NCI-H1417 treated with DMSO at 0.1 percent for 48 hours (cell line): ENCODE measurements at regions not wholly inside any gene's neighbourhood (a gene's known extent, or its start where the extent isn't known, plus 50 kb on each side); places are given as distances from the start of the nearest gene placed in this dataset.
A peak's percentile ranks its signal among the peaks of the same experiment; 100 is the strongest.
"Not testable (repeated sequence)": the region's sequence is repeated elsewhere in the genome, so short reads cannot be mapped to it uniquely, and the experiment has no call there.

ENCODE experiments used
- DNase-seq: peaks from one replicate; lab custom pipeline; 2025; lab: John Stamatoyannopoulos, UW

DNA sequence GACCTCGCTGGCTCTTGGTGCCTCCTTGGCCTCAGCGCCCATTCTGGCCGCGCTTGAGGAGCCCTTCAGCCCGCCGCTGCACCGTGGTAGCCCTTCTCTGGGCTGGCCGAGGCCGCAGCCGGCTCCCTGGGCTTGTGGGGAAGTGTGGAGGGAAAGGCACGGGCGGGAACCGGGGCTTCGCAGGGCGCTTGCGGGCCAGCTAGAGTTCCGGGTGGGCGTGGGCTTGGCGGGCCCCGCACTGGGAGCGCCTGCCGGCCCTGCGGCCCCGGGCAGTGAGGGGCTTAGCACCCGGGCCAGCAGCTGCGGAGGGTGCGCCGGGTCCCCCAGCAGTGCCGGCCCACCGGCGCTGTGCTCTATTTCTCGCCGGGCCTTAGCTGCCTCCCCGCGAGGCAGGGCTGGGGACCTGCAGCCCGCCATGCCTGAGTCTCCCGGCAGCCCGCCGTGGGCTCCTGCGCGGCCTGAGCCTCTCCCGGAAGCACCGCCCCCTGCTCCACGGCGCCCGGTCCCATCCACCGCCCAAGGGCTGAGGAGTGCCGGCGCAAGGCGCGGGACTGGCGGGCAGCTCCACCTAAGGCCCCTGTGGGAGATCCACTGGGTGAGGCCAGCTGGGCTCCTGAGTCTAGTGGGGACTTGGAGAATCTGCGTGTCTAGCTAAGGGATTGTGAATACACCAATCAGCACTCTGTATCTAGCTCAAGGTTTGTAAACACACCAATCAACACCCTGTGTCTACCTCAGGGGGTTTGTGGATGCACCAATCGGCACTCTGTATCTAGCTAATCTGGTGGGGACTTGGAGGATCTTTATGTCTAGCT is 141.1 kb downstream of the SLCO4C1 start:
- not testable (repeated sequence) for DNase-seq

DNA sequence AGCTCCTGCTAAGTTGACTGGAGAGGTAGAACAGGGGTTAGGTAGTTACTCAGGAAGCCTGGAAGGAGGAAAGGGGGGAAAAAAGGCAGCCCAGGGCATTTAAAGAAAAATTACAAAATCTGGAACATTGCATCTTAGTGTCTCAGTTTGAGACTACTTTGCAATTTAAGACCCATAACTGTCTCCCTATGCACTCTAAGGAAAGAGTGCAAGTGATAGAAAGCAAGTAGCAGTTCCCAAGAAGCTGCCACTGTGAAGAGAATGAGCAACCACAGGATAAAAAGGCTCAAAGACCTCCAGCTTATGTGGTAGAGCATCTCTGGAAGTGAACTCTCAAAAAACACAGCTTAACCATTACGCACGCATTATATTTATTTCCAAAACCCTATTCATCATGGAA is 141.8 kb downstream of the SLCO4C1 start:
- no peak for DNase-seq

DNA sequence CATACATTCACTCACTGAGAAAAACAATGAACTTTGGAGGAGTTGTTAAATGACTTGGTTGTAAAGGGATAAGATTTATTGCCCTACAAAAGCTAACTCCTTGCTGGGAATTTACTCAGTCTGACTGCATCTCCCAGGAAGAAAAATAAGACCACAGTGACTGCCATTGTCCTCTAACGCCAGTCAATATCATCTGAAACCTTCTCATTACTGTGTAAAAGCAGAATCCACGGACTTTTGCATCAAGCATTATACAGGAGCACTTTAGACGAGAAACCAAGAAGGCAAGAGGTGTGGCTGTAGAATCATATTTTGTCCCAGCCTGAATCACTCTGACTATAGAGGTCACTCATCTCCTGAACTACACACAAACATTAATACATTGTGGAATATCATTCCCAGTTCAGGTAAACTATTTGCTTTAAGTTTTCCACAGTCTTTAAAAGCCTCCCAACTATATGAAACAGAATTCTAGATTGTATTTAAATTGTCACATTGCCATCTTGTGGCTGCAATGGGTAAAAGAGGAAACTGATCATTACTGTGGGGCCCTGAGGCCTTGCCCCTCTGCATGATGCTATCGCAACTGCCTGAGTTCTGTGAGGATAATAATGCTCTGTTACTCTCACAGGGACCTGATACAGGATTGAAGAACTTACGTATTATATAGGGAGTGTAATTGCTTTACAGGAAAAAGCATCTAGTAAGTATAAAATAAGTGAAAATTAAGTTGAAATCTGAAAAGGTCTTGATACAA is 142.9 kb downstream of the SLCO4C1 start:
- DNase-seq, result no peak

DNA sequence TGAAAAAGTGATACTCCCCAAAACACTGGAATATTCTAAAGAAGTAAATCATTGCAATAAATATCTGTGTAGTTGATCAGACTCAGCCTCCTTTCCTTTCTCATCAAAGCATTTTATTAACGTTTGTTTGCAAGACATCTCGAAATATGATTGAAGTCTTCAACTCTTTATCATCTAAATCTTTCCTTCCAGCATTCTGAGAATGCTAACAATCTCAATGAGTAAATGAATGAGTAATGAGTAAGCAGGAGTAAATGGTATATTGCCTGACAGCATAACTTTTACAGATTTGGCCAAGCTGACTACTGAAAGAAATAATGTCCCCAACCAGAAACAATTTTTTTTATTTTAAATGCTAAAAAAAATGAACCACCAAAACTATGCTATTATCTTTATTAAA is 157.1 kb downstream of the SLCO4C1 start:
- DNase-seq, result no peak

DNA sequence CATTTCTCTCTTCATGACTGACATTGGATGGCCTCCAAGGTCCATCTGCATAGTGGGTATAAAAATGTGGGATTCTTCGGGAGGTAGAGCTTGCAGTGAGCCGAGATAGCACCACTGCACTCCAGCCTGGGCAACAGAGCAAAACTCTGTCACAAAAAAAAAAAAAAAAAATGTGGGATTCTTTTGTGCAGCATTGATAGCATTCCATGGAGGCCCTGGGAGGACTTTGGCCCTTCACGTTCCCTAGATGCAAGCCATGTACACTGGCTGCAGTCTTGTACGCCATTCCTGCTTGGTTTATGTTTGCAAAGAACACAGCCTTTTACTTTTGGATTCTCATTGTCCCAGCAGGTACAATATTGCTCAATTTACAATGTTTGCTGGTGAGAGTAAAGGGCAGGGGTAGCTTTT is 157.8 kb downstream of the SLCO4C1 start:
- no peak for DNase-seq

DNA sequence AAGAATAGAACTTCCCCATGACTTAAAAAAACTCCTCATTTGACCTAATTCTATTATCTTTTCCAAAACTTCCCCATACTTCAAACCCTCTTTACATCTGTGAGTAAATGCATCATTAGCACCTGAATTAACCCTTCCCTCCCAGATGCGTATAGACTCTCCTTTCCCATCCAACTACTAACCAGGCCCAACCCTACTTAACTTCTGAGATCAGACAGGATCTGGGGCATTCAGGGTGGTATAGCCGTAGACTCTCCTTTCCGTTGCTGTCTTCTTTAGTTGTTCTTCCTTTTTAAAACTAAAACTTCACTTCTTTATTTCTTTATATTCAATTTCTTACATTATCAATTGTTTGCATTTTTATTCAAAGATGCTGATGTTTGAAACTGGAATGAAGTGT is 165.2 kb downstream of the SLCO4C1 start:
- DNase-seq, result no peak

DNA sequence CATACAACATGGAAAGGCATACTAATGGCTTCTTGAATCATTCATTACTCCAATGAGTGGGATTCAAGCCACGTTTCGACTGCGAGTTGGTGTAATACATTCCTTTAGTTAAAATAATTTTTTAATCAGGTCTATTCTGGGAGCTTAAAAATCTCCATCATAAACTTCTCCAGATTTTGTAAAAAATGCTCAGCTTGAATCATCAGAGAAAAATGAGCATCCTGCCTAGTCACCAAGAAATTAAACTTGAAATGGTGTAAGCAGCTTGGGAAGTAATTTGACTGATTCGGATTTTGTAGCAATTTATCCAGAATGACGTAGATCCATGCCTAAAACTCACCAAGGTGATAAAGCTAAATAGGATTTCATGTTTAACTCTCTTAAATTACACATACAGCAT is 165.7 kb downstream of the SLCO4C1 start:
- no peak for DNase-seq

DNA sequence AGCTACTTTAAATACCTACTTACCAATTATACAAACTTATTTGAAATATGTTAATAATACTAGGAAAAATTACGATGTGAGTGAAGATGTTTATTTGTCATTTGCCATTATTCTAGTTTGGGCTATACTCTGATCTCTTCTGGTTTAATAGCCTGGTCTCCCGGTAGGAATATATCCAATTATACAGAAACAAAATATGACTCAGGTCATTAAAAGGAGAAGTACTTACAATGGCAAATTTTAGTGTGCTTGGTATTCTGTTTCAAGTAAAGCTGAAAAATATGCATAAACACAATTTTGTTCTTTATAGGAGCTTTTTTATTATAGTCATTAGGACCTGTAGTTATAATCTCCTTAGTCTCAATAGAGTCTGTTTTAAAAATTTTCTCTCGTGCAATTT is 176.8 kb downstream of the SLCO4C1 start:
- DNase-seq, result no peak

DNA sequence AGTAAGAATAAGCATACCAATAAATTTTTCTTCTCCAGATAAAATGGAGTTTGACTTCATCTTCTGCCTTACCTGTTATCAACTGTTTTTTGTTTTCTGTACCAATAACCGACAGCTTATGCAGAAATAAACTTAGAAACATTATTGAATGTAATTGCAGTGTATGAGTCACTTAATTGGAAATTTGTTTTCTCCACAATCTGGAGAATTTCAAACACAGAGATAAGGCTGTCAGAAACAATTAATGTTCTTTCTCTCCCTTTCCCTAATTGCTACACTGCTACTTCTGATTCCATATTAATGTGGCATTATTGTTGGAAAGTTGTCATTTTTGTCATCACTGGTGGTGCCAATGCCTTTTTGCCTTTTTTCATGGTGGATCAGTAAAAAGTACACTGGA is 180.3 kb downstream of the SLCO4C1 start:
- DNase-seq, result no peak

DNA sequence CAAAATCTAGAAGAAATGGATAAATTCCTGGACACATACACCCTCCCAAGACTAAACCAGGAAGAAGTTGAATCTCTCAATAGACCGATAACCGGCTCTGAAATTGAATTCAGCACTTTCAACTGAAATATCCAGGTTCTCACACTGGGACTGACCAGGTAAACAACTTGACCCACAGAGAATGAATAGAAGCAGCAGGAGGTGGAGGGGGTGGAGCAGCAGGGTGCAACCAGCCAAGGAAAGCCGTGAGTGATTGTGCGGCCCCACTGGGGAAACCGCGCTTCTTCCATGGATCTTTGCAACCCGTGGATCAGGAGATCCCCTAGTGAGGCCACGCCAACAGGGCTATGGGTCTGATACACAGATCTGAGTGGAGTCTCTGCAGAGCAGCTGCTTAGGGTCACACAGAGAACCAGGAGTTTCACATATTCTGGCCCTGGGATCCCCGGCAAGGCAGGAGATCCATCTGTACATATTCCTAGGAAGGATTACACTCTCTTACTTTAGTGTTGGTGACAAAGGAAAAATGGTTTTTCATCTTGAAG is 181.5 kb downstream of the SLCO4C1 start:
- DNase-seq, result no peak

DNA sequence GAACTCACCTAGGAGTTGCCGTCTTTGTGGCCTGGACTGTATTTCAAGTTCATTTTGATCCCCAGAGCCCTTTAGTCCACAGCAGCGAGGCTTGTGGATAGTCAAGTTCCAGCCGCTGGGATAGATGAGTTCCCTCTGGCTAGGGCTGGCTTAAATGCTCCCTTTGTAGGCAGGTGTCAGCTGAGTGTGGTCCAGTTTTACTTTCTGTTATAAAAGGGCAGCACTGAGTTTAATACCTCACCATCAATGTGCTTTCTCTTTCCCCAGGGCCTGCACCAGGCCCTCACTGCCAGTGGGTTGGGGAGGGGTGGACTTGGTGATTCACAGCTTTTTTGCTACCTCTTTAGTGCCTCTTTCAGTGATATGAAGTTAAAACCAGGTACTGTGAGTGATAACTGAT is 188.2 kb downstream of the SLCO4C1 start:
- DNase-seq, result no peak

DNA sequence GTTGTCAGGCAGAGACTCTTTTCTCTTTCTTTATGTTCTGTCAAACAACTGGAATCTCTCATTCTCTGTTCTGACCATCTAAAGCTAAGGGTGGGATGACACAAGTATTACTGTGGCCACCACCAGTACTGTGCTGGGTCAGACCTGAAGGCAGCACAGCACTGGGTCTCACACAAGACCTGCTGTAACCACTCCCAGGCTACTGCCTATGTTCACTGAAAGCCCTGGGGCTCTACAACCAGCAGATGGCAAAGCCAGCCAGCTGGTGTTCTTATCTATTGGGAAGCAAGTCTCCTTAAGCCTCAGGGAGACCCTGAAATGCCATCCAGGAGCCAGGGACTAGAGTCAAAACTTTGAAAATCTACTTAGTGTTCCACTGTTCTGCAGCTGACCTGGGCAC is 189.5 kb downstream of the SLCO4C1 start:
- DNase-seq, result no peak

DNA sequence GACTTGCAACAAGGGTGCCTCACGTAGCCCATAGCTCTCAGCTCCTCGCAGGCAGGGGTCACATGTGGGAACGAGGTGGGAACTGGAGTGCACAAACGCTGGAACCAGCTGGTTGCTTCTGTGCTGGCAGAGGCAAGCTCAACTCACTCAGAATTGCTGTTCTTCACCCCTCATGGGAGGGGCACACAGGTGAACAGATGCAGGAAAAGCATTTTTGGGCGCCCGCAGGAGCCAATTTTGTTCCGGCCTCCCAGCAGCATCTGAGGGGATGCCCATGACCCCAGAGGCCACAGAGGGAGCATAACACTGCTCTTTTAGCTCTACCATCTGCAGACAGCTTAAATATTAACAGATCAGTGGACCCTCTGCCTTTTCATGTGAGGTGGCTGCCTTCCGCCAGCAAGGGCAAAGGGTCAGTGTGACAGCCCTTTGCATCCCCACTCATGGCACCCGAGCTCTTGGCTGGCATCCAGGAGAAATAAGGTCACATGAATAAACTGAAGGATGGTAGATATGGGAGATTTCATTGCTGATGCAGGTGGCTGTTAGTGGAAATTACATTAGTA is 196.2 kb downstream of the SLCO4C1 start:
- DNase-seq, result no peak

DNA sequence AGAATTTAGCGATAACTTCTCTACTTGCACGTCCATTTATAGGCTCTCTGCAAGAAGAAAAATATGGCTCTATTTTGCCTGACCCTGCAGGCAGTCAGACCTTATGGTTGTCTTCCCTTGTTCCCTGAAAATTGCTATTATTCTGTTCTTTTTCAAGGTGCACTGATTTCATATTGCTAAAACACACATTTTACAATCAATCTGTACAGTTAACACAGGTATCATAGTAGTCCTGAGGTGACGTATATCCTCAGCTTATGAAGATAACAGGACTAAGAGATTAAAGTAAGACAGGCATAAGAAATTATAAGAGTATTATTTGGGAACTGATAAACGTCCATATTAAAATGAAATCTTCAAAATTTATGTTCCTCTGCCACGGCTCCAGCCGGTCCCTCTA is 197.0 kb downstream of the SLCO4C1 start:
- not testable (repeated sequence) for DNase-seq

DNA sequence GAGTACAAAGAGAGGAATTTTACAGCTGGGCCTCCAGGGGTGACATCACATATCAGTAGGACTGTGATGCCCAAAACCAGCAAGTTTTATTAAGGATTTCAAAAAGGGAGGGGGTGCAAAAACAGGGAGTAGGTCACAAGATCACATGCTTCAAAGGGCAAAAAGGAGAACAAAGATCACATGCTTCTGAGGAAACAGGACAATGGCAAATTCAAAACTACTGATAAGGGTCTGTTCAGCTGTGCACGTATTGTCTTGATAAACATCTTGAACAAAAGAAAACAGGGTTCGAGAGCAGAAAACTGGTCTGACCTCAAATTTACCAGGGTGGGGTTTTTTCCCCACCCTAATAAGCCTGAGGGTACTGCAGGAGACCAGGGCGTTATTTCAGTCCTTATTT is 197.5 kb downstream of the SLCO4C1 start:
- not testable (repeated sequence) for DNase-seq

DNA sequence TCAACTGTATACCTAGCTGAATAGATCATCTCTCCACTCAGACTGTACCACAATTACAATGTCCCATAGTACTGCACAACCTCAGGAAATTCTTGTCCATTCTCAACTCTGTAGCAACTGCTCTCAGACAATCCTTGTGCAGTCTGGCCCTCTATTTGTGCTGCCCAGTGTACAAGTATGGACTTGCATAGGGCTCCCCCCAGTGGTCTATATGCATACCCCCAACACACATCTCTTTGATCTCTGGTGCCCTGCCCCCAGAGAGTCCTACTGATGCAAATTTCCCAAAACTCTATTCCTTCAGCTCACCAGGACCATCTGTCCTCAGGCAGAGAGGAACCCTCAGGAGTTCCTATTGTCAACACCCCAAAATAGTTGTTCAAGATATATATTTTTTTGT is 205.3 kb downstream of the SLCO4C1 start:
- DNase-seq, result no peak

DNA sequence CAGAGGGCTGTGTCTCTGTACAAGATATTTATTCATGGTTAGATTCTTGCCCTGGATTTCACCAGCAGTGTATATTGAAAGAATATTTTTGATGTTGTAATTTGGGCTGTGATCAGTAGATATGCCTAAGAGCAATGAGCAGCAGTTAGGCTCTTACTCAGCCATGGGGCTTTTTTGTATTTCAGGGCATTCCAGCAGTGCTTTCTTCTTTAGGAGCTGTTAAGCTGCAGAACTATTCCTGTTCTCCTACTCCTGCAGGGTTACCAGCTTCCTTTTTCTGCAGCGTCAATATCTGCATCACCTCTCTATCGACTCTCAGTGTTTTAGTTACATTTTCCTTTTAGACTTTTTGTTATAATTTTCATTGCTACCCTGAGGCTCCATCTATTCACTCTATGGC is 206.2 kb downstream of the SLCO4C1 start:
- no peak for DNase-seq

DNA sequence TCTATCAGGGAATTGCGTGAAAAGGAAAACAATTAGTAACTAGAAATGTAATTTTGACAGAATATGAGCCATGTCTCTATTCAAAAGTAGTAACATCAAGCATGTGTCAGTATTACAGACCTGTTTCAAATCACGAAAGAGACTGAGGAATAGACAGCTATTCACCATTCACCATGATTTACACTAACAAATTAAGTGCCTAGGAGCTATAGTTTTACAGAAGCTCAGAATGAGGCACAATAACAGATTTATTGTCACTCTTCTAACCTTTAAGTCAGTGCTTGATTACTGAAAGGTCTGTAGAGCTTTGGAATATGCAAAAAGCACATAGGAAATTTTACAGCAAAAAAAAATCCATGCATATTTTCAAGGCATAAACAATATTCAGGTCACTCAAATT is 208.2 kb downstream of the SLCO4C1 start:
- DNase-seq, result no peak

DNA sequence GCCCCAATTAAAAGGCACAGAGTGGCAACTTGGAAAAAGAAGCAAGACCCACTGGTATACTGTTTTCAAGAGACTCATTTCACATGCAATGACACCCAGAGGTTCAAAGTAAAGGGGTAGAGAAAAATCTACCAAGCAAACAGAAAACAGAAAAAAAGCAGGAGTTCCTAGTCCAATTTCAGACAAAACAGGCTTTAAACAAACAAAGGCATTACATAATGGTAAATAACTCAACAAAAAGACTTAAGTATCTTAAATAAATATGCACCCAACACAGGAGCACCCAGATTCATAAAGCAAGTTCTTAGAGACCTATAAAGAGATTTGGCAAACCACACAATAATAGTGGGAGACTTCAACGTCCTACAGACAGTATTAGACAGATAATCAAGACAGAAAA is 215.8 kb downstream of the SLCO4C1 start:
- DNase-seq, result no peak

DNA sequence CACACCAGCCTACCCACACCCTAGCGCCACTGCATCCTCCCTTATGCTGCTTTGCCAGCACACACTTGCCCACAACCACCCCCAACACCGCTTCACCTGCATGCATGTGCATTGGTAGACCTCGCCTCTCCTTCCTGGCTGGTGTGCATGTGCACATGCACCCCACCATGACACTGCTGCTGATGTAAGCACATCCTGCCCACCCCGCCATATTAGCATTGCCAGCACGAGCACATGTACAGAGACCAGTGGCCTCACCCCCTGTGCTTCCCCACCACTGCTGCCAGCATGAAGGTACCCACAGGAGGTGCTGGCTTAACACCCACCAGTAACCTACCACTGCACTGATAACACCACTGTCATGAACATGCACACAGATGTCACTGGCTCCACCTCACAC is 218.2 kb downstream of the SLCO4C1 start:
- no peak for DNase-seq

DNA sequence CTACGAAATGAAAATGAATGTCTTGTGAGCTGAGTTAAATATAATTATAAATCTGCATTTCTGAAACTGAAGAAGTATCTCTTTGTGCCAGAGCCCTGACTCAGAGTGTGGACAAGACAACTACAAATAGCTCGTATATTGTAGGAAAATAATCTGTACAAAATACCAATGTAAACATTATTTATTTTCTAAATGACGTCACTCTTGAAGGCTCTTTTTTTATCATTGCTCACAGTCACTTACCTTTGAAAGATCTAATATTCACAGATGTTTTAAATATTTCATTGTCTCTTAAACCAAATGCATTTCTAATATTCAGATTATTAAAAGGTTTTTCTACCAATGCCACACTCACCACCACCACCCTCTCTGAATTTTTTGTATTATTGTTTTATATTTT is 226.1 kb downstream of the SLCO4C1 start:
- no peak for DNase-seq

DNA sequence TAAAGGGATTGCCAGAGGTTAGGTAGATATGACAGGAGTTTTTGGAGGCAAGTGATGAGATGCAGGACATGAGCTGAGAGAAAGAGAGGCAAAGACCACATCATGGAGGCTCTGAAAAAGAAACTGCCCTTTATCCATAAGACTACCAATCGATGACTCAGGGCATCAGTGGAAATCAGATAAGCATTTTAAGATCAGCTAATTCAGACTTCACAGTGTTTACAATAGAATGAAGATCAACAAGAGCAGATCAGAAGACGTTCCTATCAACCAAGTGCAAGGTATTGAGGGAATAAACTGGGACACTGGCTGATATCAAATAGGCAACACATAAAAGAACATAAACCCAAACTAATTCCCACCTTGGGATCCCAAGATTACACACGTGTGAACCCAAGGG is 227.2 kb downstream of the SLCO4C1 start:
- DNase-seq, result no peak

DNA sequence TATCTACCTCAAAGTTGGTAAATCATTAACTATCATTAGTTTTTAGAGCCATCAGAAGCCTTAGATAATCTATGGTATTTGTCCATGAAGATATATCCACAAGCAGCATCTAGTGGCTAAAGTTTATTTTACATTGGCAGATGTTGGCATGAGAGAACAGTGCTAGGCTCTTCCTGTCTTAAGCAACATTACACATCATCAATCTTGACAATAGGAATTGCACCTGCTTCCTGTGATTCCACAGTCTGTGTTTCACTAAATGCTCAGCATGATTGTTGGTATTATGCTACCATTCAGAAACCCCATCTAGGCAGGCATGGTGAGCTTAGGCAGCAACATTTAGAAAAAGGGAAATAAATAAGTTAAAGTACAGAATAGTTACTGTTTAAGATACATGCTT is 246.6 kb downstream of the SLCO4C1 start:
- DNase-seq, result peak; percentile 41
